Gastrocnemius medialis (tissue), 4 donors: ENCODE measurements at regions not wholly inside any gene's neighbourhood (a gene's known extent, or its start where the extent isn't known, plus 50 kb on each side); places are given as distances from the start of the nearest gene placed in this dataset.

ENCODE experiments used
- ATAC-seq, 2 donors: fragments of 150-250 bp; one replicate each; pipeline ENCODE4 v1.9.1; 2016
- DNase-seq, 2 donors: peaks; one replicate each; pipeline ENCODE4 v3.0.0-alpha.2; 2019
- H3K27ac ChIP-seq, 4 donors: fragments of 200-600 bp; sonication (generic); 1 replicate in 1 of 4; 2 replicates in 3 of 4; pipeline ENCODE4 v1.5.1; 2016 to 2018; ENCODE audit warnings: mild to moderate bottlenecking in 2 of 4, moderate library complexity in 1 of 4
- H3K27me3 ChIP-seq, 3 donors: fragments of 200-600 bp; sonication (generic) in 2 of 3; 1 replicate in 1 of 3; 2 replicates in 2 of 3; pipeline versions ENCODE4 v1.5.1 to v1.6.0; 2016 to 2019; ENCODE audit warnings: mild to moderate bottlenecking in 1 of 3, moderate library complexity in 1 of 3
- H3K36me3 ChIP-seq, 2 donors: fragments of 200-600 bp; sonication (generic) in 1 of 2; one replicate each; pipeline ENCODE4 v1.5.1; 2017 to 2018
- H3K4me1 ChIP-seq, 2 donors: fragments of 200-600 bp; sonication (generic) in 1 of 2; one replicate each; pipeline ENCODE4 v1.5.1; 2016 to 2017; ENCODE audit warnings: mild to moderate bottlenecking in 2 of 2
- H3K4me3 ChIP-seq, 4 donors: fragments of 200-600 bp; sonication (generic) in 3 of 4; 1 replicate in 1 of 4; 2 replicates in 3 of 4; pipeline ENCODE4 v1.5.1; 2016 to 2019; ENCODE audit warnings: mild to moderate bottlenecking in 2 of 4
- H3K9me3 ChIP-seq, 3 donors: fragments of 200-600 bp; sonication (generic) in 2 of 3; 1 replicate in 1 of 3; 2 replicates in 2 of 3; pipeline ENCODE4 v1.5.1; 2016 to 2019
- CTCF ChIP-seq, 5 experiments: fragments of 450-650 bp in 3 of 5; fragments of 200-600 bp in 2 of 5; sonication (generic) in 2 of 5; IDR thresholded peaks in 4 of 5; conservative IDR thresholded peaks in 1 of 5; 1 replicate in 4 of 5; 2 replicates in 1 of 5; pipeline ENCODE4 v1.5.1; 2016 to 2019; ENCODE audit warnings: antibody characterized with exemption in 5 of 5, mild to moderate bottlenecking in 3 of 5, moderate library complexity in 3 of 5
- POLR2A ChIP-seq, 2 donors: fragments of 450-650 bp; IDR thresholded peaks; one replicate each; pipeline ENCODE4 v1.6.1; 2017; ENCODE audit warnings: antibody characterized with exemption in 2 of 2, mild to moderate bottlenecking in 2 of 2, moderate library complexity in 2 of 2
- in situ Hi-C, 4 donors: fragments of 200-750 bp; cut with MboI; loops; one replicate each; pipeline versions ENCODE4 v1.15.0 to v1.8.0; 2017; ENCODE audit warnings: low sequenced_read_pairs in 4 of 4
- intact Hi-C: fragments of 100-400 bp; cut with DNase I; formaldehyde crosslinking; loops from one replicate; pipeline ENCODE4 v1.15.1; 2023; ENCODE audit warnings: low total_unique reads

- no peaks in the 10 kb centered on the region for H3K27me3 ChIP-seq
- in situ Hi-C loops (loop anchor here in 3 of 4 donors (25.0 kb wide), 4 partner anchors 275 to 725 kb away; partner anchors contain the start of genes MYO1B (in 1 of the 3) and STAT4 (in 1 of the 3)), intact Hi-C loops (no loop called here)
- no peaks in the 10 kb centered on the region for H3K36me3 ChIP-seq
- no peak overlapping the region for H3K27ac ChIP-seq
- DNase-seq, result no peak
- no peak for TF ChIP-seq POLR2A (IDR thresholded peaks at IDR 0.05)
- TF ChIP-seq CTCF (IDR thresholded peaks at IDR 0.05 in 4 of 5, conservative IDR thresholded peaks at IDR 0.05 in 1 of 5), result no peak
- no peak for ATAC-seq
- H3K9me3 ChIP-seq, result no peaks in the 10 kb centered on the region
- no peak overlapping the region for H3K4me3 ChIP-seq
- no peaks in the 10 kb centered on the region for H3K4me1 ChIP-seq
Observed at GRCh38 chr2:191512216-191512835, 165.6 kb upstream of the NABP1 start.

- no peak for ATAC-seq
- no peak overlapping the region for H3K27ac ChIP-seq
- no peaks in the 10 kb centered on the region for H3K27me3 ChIP-seq
- no peaks in the 10 kb centered on the region for H3K9me3 ChIP-seq
- TF ChIP-seq CTCF (IDR thresholded peaks at IDR 0.05 in 4 of 5, conservative IDR thresholded peaks at IDR 0.05 in 1 of 5) (no peak), POLR2A (IDR thresholded peaks at IDR 0.05) (no peak)
- intact Hi-C loops, result no loop called here
- H3K4me1 ChIP-seq, result no peaks in the 10 kb centered on the region
- no peaks in the 10 kb centered on the region for H3K36me3 ChIP-seq
- H3K4me3 ChIP-seq, result no peak overlapping the region
- in situ Hi-C loops, result loop anchor here in 3 of 4 donors (25.0 kb wide), 4 partner anchors 276 to 726 kb away; partner anchors contain the start of genes MYO1B (in 1 of the 3) and STAT4 (in 1 of the 3)
- DNase-seq, result no peak
Observed at GRCh38 chr2:191512874-191513273, 165.1 kb upstream of the NABP1 start.

GRCh38 chr2:191514613-191515012 lies 163.3 kb upstream of the NABP1 start:
- TF ChIP-seq CTCF (IDR thresholded peaks at IDR 0.05 in 4 of 5, conservative IDR thresholded peaks at IDR 0.05 in 1 of 5), result no peak
- TF ChIP-seq POLR2A (IDR thresholded peaks at IDR 0.05), result no peak
- no peaks in the 10 kb centered on the region for H3K36me3 ChIP-seq
- H3K4me3 ChIP-seq, result no peak overlapping the region
- intact Hi-C loops, result no loop called here
- DNase-seq (no peak), ATAC-seq (no peak)
- H3K4me1 ChIP-seq, result no peaks in the 10 kb centered on the region
- in situ Hi-C loops, result loop anchor here in 3 of 4 donors (25.0 kb wide), 4 partner anchors 277 to 727 kb away; partner anchors contain the start of genes MYO1B (in 1 of the 3) and STAT4 (in 1 of the 3)
- H3K9me3 ChIP-seq, result no peaks in the 10 kb centered on the region
- no peaks in the 10 kb centered on the region for H3K27me3 ChIP-seq
- H3K27ac ChIP-seq, result no peak overlapping the region

- no peaks in the 10 kb centered on the region for H3K36me3 ChIP-seq
- ATAC-seq (no peak), DNase-seq (no peak)
- no peak for TF ChIP-seq POLR2A (IDR thresholded peaks at IDR 0.05)
- TF ChIP-seq CTCF (IDR thresholded peaks at IDR 0.05 in 4 of 5, conservative IDR thresholded peaks at IDR 0.05 in 1 of 5), result no peak
- no peaks in the 10 kb centered on the region for H3K27me3 ChIP-seq
- H3K27ac ChIP-seq, result no peak overlapping the region
- intact Hi-C loops (no loop called here), in situ Hi-C loops (loop anchor here in 3 of 4 donors (25.0 kb wide), 4 partner anchors 278 to 728 kb away; partner anchors contain the start of genes MYO1B (in 1 of the 3) and STAT4 (in 1 of the 3))
- no peak overlapping the region for H3K4me3 ChIP-seq
- no peaks in the 10 kb centered on the region for H3K4me1 ChIP-seq
- no peaks in the 10 kb centered on the region for H3K9me3 ChIP-seq
Observed at GRCh38 chr2:191515551-191515950, 162.4 kb upstream of the NABP1 start.
